ENCODE measurements at regions not wholly inside any gene's neighbourhood (a gene's known extent, or its start where the extent isn't known, plus 50 kb on each side); places are given as distances from the start of the nearest gene placed in this dataset.
"Not testable (repeated sequence)": the region's sequence is repeated elsewhere in the genome, so short reads cannot be mapped to it uniquely, and the experiment has no call there.

DNA sequence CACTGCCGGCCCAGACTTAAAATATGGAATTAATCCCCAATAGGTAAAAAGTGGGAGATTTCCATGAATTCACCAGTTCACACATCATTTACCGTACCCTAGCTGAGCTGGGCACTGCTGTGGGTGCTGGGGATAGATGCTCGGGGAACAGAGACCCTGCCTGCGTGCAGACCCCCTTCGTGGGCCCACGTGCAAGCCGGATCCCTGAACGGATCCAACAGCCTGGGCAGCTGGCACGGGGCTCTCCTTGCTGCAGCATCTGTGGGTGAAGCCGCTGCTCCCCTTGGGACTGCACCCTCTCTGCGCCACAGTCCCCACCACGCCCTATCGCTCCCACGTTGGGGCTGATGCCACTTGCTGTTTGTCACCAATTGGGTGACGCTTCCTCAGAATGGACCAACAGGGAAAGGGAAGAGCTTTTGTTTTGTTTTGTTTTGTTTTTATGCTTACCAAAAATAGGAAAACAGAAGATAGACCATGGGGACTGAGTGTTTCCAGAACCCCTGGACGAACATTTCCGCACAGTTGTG is 279.7 kb upstream of the SFSWAP start:
- H3K4me1 ChIP-seq (ENCODE audit: control insufficient read depth, insufficient read depth, low read length): peaks cover 21% of the 10 kb centered on the region
- H3K4me3 ChIP-seq (ENCODE audit: low read depth, low read length); H3K36me3 ChIP-seq (ENCODE audit: control insufficient read depth, insufficient read depth, low read length); H3K9me3 ChIP-seq (ENCODE audit: control insufficient read depth, insufficient read depth, low read length); DNase-seq (ENCODE audit: low read depth in 4 of 6, low spot score in 6 of 6); H3K27ac ChIP-seq (ENCODE audit: low read depth, low read length); H3K27me3 ChIP-seq (ENCODE audit: control insufficient read depth, insufficient read depth, low read length): not testable (repeated sequence)
- WGBS (ENCODE audit: insufficient coverage): 97% methylated on average over 11 of the region's 17 CpGs

DNA sequence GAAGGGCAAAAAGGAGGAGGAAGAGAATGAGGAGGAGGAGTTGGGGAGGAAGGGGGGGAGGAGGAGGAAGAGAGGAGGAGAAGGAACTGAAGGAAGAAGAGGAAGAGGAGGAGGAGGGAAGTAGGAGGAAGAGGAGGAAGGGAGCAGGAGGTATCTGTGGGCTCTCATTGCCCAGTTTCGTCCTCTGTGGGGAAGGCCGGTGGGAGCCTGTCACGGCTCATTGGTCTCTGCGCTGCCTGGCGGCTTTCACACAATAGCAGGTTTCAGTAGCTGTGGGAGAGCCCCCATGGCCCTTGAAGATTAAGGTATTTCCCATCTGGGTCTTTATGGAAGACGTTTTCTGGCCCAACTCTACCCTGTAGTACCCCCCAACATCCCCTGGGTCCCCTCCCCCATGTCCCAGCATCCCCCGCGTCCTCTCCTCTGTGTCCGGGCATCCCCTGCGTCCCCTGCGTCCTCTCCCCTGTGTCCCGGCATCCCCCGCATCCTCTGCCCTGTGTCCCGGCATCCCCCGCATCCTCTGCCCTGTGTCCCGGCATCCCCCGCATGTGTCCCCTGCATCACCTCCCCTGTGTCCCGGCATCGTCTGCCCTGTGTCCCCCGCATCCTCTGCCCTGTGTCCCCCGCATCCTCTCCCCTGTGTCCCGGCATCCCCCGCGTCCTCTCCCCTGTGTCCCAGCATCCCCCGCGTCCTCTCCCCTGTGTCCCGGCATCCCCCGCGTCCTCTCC is 278.2 kb upstream of the SFSWAP start:
- WGBS (ENCODE audit: insufficient coverage): 57% methylated on average over 15 of the region's 29 CpGs
- no peaks in the 10 kb centered on the region for H3K27me3 ChIP-seq (ENCODE audit: control insufficient read depth, insufficient read depth, low read length)
- no peak overlapping the region for H3K4me3 ChIP-seq (ENCODE audit: low read depth, low read length)
- H3K36me3 ChIP-seq (ENCODE audit: control insufficient read depth, insufficient read depth, low read length): no peaks in the 10 kb centered on the region
- no peak overlapping the region for H3K27ac ChIP-seq (ENCODE audit: low read depth, low read length)
- no peaks in the 10 kb centered on the region for H3K9me3 ChIP-seq (ENCODE audit: control insufficient read depth, insufficient read depth, low read length)
- peaks cover 22% of the 10 kb centered on the region for H3K4me1 ChIP-seq (ENCODE audit: control insufficient read depth, insufficient read depth, low read length)
- DNase-seq (ENCODE audit: low read depth in 4 of 6, low spot score in 6 of 6): no peak

DNA sequence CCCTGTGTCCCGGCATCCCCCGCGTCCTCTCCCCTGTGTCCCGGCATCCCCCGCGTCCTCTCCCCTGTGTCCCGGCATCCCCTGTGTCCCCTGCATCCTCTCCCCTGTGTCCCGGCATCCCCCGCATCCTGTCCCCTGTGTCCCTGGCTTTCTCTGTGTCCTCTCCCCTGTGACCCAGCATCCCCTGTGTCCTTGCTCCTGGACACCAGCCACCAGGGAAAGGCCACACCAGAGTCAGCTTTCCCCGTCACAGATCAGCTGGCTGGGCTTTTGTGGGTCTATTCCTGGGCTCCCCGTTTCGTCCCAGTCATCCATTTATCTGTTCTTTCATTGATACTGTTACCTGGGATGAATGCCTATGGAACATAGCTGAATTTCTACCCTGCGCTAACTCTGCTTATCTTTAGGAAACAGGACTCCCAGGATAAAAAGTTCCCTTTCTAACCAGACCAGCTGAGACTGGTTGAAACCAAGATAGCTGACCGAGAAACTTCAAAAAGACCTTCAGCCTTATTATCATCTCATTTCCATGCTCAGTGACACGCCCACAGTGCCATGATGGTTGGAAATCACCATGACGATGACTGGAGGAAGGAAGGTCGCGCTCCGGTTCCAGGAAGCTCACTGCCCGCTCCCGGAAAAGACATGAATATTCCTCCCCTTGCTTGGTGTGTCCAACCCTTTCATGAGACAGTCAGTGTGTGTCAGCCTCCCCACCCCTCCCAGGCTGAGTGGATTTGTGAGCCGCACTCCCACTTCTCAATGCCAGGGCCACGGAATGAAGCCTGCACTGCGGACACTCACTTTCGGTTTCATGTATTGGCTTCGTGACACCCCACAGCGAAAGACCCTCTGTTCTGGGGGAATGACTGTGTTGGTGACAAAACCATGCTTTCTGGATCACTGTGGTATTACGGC is 276.4 kb upstream of the SFSWAP start:
- Histone ChIP-seq H3K36me3 (ENCODE audit: control insufficient read depth, insufficient read depth, low read length) (no peaks in the 10 kb centered on the region), H3K27me3 (ENCODE audit: control insufficient read depth, insufficient read depth, low read length) (no peaks in the 10 kb centered on the region), H3K4me1 (ENCODE audit: control insufficient read depth, insufficient read depth, low read length) (peaks cover 30% of the 10 kb centered on the region), H3K27ac (ENCODE audit: low read depth, low read length) (no peak overlapping the region), H3K9me3 (ENCODE audit: control insufficient read depth, insufficient read depth, low read length) (no peaks in the 10 kb centered on the region), H3K4me3 (ENCODE audit: low read depth, low read length) (no peak overlapping the region)
- 60% methylated on average over 14 of the region's 28 CpGs for WGBS (ENCODE audit: insufficient coverage)
- no peak for DNase-seq (ENCODE audit: low read depth in 4 of 6, low spot score in 6 of 6)

DNA sequence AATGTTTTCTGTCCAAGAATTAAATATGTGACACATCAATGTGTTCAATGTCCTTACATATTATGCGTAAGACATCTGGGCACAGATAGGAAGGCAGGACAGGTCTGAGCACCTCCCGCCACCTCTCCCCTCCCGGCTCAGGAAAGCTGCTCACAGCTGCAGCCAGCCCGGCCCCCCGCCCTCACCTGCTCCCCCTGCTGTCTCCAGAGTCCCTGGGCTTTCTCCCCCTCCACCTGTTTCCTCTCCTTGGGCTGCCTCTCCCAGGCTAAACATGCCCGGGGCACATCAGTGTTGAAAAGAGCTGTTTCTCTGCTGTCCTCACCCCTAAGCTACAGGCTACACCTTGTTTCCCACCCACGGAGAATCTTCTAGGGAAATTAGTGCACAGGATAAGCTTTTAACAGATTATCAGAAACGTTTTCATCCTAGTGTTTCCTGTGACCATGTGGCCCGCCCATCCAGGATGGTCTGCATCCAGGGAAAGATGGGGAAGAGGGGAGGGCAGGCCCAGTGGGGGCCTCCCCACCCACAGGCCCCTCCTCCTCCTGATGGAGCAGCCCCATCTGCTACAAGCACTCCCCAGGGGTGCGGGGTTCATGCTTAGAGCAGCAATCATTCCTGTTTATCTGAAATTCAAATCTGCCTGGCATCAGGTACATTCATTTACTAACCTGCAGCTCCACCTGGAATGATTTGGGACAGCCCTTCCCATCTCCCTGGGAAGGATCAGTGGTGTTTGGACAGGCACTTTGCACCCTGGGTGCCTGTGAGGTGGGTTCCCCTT is 273.8 kb upstream of the SFSWAP start:
- DNase-seq (ENCODE audit: low read depth in 4 of 6, low spot score in 6 of 6): no peak
- Histone ChIP-seq H3K4me3 (ENCODE audit: low read depth, low read length) (no peak overlapping the region), H3K36me3 (ENCODE audit: control insufficient read depth, insufficient read depth, low read length) (no peaks in the 10 kb centered on the region), H3K4me1 (ENCODE audit: control insufficient read depth, insufficient read depth, low read length) (peaks cover 23% of the 10 kb centered on the region), H3K27me3 (ENCODE audit: control insufficient read depth, insufficient read depth, low read length) (no peaks in the 10 kb centered on the region), H3K27ac (ENCODE audit: low read depth, low read length) (no peak overlapping the region), H3K9me3 (ENCODE audit: control insufficient read depth, insufficient read depth, low read length) (no peaks in the 10 kb centered on the region)
- 61% methylated on average over 7 of the region's 10 CpGs for WGBS (ENCODE audit: insufficient coverage)

DNA sequence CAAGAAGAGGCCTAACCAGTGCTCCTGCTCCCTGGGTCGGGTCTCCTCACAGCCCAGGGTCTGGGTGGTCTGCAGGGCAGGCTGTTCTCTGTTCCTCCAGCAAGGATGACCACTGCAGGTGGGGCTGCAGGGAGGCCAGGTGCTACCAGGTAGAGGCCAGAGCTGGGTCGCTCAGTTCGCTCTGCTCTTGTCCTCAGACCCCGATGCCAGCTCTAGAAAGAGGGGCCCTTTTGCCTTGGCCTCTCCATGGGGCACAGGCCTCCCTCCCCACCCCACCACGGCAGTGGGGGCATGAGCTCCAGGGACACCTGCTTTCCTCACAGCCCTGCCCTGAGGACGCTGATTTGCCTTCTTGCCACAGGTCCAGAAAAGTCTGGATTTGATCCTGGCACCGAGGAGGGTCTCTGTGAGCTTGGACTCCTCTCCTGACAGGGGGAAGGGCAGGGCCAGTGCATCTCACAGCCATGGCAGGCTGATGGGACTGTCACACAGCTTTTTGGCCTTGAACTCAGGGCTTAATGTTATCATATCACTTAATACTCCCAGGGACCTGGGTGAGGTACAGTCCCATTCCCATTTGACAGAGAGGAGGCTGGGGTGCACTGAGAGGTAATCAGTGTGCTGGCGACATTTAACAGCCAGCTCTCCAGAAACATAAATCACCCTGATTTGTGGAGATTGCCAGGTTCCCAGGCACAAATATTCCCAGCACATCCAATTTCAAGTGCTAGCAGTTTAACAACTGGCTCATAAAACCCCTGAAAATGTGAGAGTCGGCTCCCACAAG is 273.0 kb upstream of the SFSWAP start:
- H3K27ac ChIP-seq (ENCODE audit: low read depth, low read length): no peak overlapping the region
- no peaks in the 10 kb centered on the region for H3K36me3 ChIP-seq (ENCODE audit: control insufficient read depth, insufficient read depth, low read length)
- H3K4me1 ChIP-seq (ENCODE audit: control insufficient read depth, insufficient read depth, low read length): peaks cover 18% of the 10 kb centered on the region
- peak in 1 of 6 donors; percentile 61 for DNase-seq (ENCODE audit: low read depth in 4 of 6, low spot score in 6 of 6)
- no peak overlapping the region for H3K4me3 ChIP-seq (ENCODE audit: low read depth, low read length)
- no peaks in the 10 kb centered on the region for H3K27me3 ChIP-seq (ENCODE audit: control insufficient read depth, insufficient read depth, low read length)
- H3K9me3 ChIP-seq (ENCODE audit: control insufficient read depth, insufficient read depth, low read length): no peaks in the 10 kb centered on the region
- 72% methylated on average over 8 of the region's 9 CpGs for WGBS (ENCODE audit: insufficient coverage)

DNA sequence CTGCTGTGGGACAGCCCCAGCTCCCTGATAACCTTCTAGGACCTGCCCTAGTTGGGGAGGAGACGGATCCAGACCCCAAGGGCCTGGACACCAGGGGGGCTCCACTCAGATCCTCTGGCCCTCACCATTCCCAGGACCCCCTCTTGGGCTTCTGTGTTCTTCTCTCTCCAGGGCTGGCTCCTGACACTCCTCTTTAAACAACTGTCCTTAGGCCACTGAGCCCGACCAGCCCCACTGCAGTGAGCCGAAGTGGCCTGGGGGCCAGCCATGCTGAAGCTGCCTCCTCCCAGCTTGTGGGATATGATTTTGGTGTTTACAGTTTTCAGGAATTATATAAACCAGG is 272.4 kb upstream of the SFSWAP start:
- not testable (repeated sequence) for DNase-seq (ENCODE audit: low read depth in 4 of 6, low spot score in 6 of 6); H3K9me3 ChIP-seq (ENCODE audit: control insufficient read depth, insufficient read depth, low read length); H3K36me3 ChIP-seq (ENCODE audit: control insufficient read depth, insufficient read depth, low read length); H3K27me3 ChIP-seq (ENCODE audit: control insufficient read depth, insufficient read depth, low read length); H3K27ac ChIP-seq (ENCODE audit: low read depth, low read length); H3K4me3 ChIP-seq (ENCODE audit: low read depth, low read length)
- WGBS (ENCODE audit: insufficient coverage): 67% methylated on average over 1 of the region's 3 CpGs
- peaks cover 18% of the 10 kb centered on the region for H3K4me1 ChIP-seq (ENCODE audit: control insufficient read depth, insufficient read depth, low read length)

DNA sequence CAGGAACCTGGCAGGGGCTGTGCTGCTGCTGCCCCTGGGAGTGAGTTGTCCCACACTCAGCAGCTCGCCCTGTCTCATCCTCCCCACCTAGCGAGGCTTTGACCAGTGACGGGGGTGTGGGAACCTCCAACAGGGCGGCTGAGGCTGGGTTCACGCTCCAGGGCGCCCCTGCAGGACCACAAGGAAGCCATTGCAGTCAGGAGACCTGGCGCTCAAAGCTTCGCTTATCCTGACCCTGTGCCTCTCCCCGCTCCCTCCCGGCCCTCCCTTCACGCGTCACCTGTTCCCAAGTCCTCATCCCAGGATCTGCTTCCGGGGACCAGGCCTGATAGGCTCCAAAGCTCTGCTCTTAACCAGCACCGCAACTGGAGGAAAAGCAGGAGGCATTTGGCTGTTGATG is 272.0 kb upstream of the SFSWAP start:
- Histone ChIP-seq H3K27me3 (ENCODE audit: control insufficient read depth, insufficient read depth, low read length) (no peaks in the 10 kb centered on the region), H3K4me3 (ENCODE audit: low read depth, low read length) (no peak overlapping the region), H3K36me3 (ENCODE audit: control insufficient read depth, insufficient read depth, low read length) (no peaks in the 10 kb centered on the region), H3K4me1 (ENCODE audit: control insufficient read depth, insufficient read depth, low read length) (peaks cover 18% of the 10 kb centered on the region), H3K9me3 (ENCODE audit: control insufficient read depth, insufficient read depth, low read length) (no peaks in the 10 kb centered on the region), H3K27ac (ENCODE audit: low read depth, low read length) (no peak overlapping the region)
- WGBS (ENCODE audit: insufficient coverage): 59% methylated on average over 11 of the region's 14 CpGs
- no peak for DNase-seq (ENCODE audit: low read depth in 4 of 6, low spot score in 6 of 6)

DNA sequence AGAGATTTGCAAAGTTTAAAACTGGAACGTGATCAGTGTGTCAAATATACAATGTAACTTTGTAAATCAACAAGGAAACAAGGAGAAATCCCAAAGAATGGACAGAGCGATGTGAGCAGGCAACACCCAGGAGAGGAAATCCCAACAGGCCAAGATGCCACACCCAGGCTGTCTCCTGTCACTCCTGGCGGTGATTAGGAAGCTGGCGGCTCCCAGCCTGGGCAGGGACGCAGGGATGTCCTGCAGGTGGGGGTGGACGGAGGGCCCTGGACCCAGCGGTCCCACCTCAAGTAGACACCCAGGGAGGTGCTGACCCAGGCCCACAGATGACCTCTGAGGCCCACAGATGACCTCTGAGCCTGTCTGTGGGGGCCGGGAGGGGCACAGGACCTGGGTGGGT is 271.1 kb upstream of the SFSWAP start:
- not testable (repeated sequence) for H3K4me3 ChIP-seq (ENCODE audit: low read depth, low read length); H3K9me3 ChIP-seq (ENCODE audit: control insufficient read depth, insufficient read depth, low read length); H3K27ac ChIP-seq (ENCODE audit: low read depth, low read length); H3K36me3 ChIP-seq (ENCODE audit: control insufficient read depth, insufficient read depth, low read length); H3K27me3 ChIP-seq (ENCODE audit: control insufficient read depth, insufficient read depth, low read length); DNase-seq (ENCODE audit: low read depth in 4 of 6, low spot score in 6 of 6)
- no CpG with 5 or more reads among the region's 8 CpGs for WGBS (ENCODE audit: insufficient coverage)
- peaks cover 18% of the 10 kb centered on the region for H3K4me1 ChIP-seq (ENCODE audit: control insufficient read depth, insufficient read depth, low read length)
